GM20000 (cell line): ENCODE measurements at regions not wholly inside any gene's neighbourhood (a gene's known extent, or its start where the extent isn't known, plus 50 kb on each side); places are given as distances from the start of the nearest gene placed in this dataset.

Experiments used
- DNase-seq: peaks from one replicate; pipeline ENCODE4 v3.0.0; 2012; ENCODE audit warnings: low spot score
- CTCF ChIP-seq: IDR thresholded peaks from 2 replicates; pipeline ENCODE4 v1.5.1; 2012; ENCODE audit warnings: mild to moderate bottlenecking, control low read depth; ENCODE audit errors: extremely low read depth, missing control alignments

- DNase-seq, result no peak
- no peak for TF ChIP-seq CTCF
Observed at GRCh38 chr2:219946021-219946420, 318.6 kb downstream of the SLC4A3 start.

- DNase-seq, result no peak
- TF ChIP-seq CTCF, result no peak
Observed at GRCh38 chr2:219946529-219946928, 319.1 kb downstream of the SLC4A3 start.

GRCh38 chr2:219947575-219947974, 320.1 kb downstream of the SLC4A3 start:
- no peak for TF ChIP-seq CTCF
- DNase-seq, result no peak

GRCh38 chr2:219949053-219949452, 321.6 kb downstream of the SLC4A3 start:
- no peak for TF ChIP-seq CTCF
- no peak for DNase-seq

- TF ChIP-seq CTCF, result no peak
- no peak for DNase-seq
Observed at GRCh38 chr2:219951099-219951498, 323.7 kb downstream of the SLC4A3 start.

- no peak for TF ChIP-seq CTCF
Observed at GRCh38 chr2:219954331-219954730, 326.9 kb downstream of the SLC4A3 start.

GRCh38 chr2:219957820-219958219, 330.4 kb downstream of the SLC4A3 start:
- no peak for DNase-seq
- TF ChIP-seq CTCF, result no peak

More at GRCh38 chr2:219954331-219954730, 326.9 kb downstream of the SLC4A3 start:
- DNase-seq, result no peak
